IMR-90 (cell line): ENCODE measurements at regions not wholly inside any gene's neighbourhood (a gene's known extent, or its start where the extent isn't known, plus 50 kb on each side); places are given as distances from the start of the nearest gene placed in this dataset.

Experiments
- CEBPB ChIP-seq: IDR thresholded peaks from 2 replicates; pipeline ENCODE4 v1.6.1; 2012; ENCODE audit warnings: low read depth, low read length, improper control_type of control experiment
- NFE2L2 ChIP-seq: fragments of 150-350 bp; IDR thresholded peaks from 2 replicates; pipeline ENCODE4 v1.6.1; 2016; ENCODE audit warnings: low read depth, mild to moderate bottlenecking, low read length
- POLR2A ChIP-seq: IDR thresholded peaks from 2 replicates; pipeline ENCODE4 v1.6.1; 2012; ENCODE audit warnings: mild to moderate bottlenecking, low read depth, low read length
- RAD21 ChIP-seq: IDR thresholded peaks from 2 replicates; pipeline ENCODE4 v1.6.1; 2012; ENCODE audit warnings: low read length, improper control_type of control experiment
- RCOR1 ChIP-seq: IDR thresholded peaks from 2 replicates; pipeline ENCODE4 v1.6.1; 2012; ENCODE audit warnings: mild to moderate bottlenecking, low read length, improper control_type of control experiment; ENCODE audit not compliant: insufficient replicate concordance
- SMC3 ChIP-seq: fragments of 150-350 bp; IDR thresholded peaks from 2 replicates; pipeline ENCODE4 v1.6.1; 2016; ENCODE audit warnings: low read depth, mild to moderate bottlenecking, antibody characterized with exemption, low read length, moderate library complexity
- TF ChIP-seq, protein P1 (sequence below): fragments of 150-350 bp; IDR thresholded peaks from 2 replicates; pipeline ENCODE4 v1.6.1; 2016; ENCODE audit warnings: low read depth, mild to moderate bottlenecking, low read length, moderate library complexity, borderline replicate concordance
- TF ChIP-seq, protein P2 (sequence below): conservative IDR thresholded peaks from 2 replicates; pipeline ENCODE4 v1.5.1; 2012; ENCODE audit warnings: mild to moderate bottlenecking, low read depth, low read length, improper control_type of control experiment

GRCh38 chr10:125462845-125463244 lies 220.1 kb downstream of the TEX36 start:
- TF ChIP-seq, protein P1, sequence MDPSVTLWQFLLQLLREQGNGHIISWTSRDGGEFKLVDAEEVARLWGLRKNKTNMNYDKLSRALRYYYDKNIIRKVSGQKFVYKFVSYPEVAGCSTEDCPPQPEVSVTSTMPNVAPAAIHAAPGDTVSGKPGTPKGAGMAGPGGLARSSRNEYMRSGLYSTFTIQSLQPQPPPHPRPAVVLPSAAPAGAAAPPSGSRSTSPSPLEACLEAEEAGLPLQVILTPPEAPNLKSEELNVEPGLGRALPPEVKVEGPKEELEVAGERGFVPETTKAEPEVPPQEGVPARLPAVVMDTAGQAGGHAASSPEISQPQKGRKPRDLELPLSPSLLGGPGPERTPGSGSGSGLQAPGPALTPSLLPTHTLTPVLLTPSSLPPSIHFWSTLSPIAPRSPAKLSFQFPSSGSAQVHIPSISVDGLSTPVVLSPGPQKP = no peak
- TF ChIP-seq SMC3 (no peak), RAD21 (no peak), RCOR1 (no peak), NFE2L2 (no peak), POLR2A (no peak), CEBPB (no peak)
- TF ChIP-seq, protein P2, sequence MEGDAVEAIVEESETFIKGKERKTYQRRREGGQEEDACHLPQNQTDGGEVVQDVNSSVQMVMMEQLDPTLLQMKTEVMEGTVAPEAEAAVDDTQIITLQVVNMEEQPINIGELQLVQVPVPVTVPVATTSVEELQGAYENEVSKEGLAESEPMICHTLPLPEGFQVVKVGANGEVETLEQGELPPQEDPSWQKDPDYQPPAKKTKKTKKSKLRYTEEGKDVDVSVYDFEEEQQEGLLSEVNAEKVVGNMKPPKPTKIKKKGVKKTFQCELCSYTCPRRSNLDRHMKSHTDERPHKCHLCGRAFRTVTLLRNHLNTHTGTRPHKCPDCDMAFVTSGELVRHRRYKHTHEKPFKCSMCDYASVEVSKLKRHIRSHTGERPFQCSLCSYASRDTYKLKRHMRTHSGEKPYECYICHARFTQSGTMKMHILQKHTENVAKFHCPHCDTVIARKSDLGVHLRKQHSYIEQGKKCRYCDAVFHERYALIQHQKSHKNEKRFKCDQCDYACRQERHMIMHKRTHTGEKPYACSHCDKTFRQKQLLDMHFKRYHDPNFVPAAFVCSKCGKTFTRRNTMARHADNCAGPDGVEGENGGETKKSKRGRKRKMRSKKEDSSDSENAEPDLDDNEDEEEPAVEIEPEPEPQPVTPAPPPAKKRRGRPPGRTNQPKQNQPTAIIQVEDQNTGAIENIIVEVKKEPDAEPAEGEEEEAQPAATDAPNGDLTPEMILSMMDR = no peak
